GM12891 (cell line): ENCODE measurements at regions not wholly inside any gene's neighbourhood (a gene's known extent, or its start where the extent isn't known, plus 50 kb on each side); places are given as distances from the start of the nearest gene placed in this dataset.

Source experiments
- DNase-seq: peaks from one replicate; pipeline ENCODE4 v3.0.0; 2011; ENCODE audit warnings: low spot score; ENCODE audit not compliant: insufficient read length
- FAIRE-seq: peaks from 2 replicates; lab custom pipeline; 2011; peaks lifted over from hg19 to GRCh38; lab: Jason Lieb, UNC
- PAX5 ChIP-seq: IDR thresholded peaks from 2 replicates; pipeline ENCODE4 v1.6.1; 2011; ENCODE audit warnings: low read length, moderate library complexity, mild to moderate bottlenecking; ENCODE audit not compliant: insufficient read depth, severe bottlenecking
- POLR2A ChIP-seq: IDR thresholded peaks from 2 replicates; pipeline ENCODE4 v1.6.1; 2011; ENCODE audit warnings: low read depth, low read length, control low read depth
- POLR2AphosphoS5 ChIP-seq: IDR thresholded peaks from 2 replicates; pipeline ENCODE4 v1.6.1; 2011; ENCODE audit warnings: low read depth, low read length, control low read depth
- POU2F2 ChIP-seq: IDR thresholded peaks from 2 replicates; pipeline ENCODE4 v1.6.1; 2011; ENCODE audit warnings: low read depth, mild to moderate bottlenecking, control low read depth, low read length, moderate library complexity
- SPI1 ChIP-seq: IDR thresholded peaks from 2 replicates; pipeline ENCODE4 v1.6.1; 2011; ENCODE audit warnings: low read depth, low read length, control low read depth
- TAF1 ChIP-seq: IDR thresholded peaks from 2 replicates; pipeline ENCODE4 v1.6.1; 2011; ENCODE audit warnings: low read depth, low read length, control low read depth

DNA sequence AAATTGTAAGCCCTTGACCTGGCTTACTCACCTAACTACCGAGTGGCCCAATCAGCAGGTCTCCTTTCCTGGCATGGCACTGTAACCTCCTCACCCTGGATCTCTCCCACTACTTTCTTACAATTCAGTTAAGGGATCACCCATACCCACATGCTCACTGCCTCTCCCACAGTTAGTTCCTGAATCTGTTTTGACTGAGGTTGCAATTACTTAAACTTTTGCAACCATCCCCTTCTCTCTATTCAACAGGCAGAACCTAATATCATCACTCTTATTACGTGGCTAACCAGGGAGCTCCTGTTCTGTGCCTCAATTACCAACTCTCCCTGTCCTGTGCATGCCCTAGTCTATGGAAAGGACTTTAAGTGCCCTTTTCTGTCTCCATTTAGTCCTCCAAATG is 84.2 kb upstream of the IKZF1 start:
- DNase-seq: no peak
- TF ChIP-seq POLR2A (no peak), POLR2AphosphoS5 (no peak), SPI1 (no peak), TAF1 (no peak), POU2F2 (no peak), PAX5 (no peak)

GRCh38 chr7:50217821-50218281 is 86.7 kb upstream of the IKZF1 start:
- TF ChIP-seq SPI1 (no peak), POU2F2 (no peak), POLR2AphosphoS5 (no peak), PAX5 (no peak), TAF1 (no peak), POLR2A (no peak)
- FAIRE-seq (peak; percentile 47), DNase-seq (no peak)

More for the DNA sequence above, 84.2 kb upstream of the IKZF1 start:
- FAIRE-seq: no peak

DNA sequence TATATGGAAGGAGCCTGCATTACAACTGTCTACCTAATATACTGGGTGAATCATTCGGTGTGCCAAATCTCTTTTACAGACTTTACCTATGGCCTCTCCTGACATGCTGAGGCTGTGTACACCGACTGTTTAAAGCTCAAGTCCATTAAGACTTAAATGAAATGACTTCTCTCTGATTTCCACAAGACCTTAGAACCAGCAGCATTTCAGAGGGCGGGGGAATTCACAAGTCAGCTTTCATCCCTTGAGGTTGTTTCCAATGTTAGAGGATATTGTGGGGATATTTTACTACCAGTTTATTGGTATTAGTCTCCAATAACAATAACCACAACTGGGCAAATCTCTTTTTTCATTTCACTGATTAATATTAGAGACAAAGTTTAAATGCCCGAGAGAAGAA is 87.1 kb upstream of the IKZF1 start:
- DNase-seq: no peak
- TF ChIP-seq POU2F2 (no peak), PAX5 (no peak), POLR2AphosphoS5 (no peak), POLR2A (no peak), TAF1 (no peak), SPI1 (no peak)
- FAIRE-seq: no peak

DNA sequence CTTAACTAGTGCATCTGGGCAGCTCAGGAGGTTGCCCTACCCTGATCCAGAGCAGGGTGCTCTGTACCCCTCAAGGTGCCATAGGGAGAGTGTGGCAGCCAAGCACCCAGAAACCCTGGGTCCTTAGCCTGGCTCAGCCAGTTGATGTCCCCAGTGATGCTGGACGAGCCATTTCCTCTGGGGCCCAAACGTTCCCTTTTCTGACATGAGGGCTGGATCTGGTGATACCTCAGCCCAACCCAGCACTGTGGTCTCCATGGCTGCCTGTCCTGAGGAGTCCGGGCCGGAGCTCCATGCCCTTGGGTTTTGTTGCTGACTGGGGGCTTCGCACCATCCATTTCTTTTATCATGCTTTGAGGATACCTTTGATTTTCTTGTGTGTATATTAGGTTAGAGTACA is 87.9 kb upstream of the IKZF1 start:
- TF ChIP-seq PAX5: no peak
- no peak for TF ChIP-seq POLR2AphosphoS5
- no peak for TF ChIP-seq POU2F2
- TF ChIP-seq TAF1: no peak
- TF ChIP-seq SPI1: no peak
- TF ChIP-seq POLR2A: no peak
- FAIRE-seq (no peak), DNase-seq (no peak)

- FAIRE-seq (no peak), DNase-seq (no peak)
- TF ChIP-seq POU2F2 (no peak), SPI1 (no peak), POLR2AphosphoS5 (no peak), POLR2A (no peak), TAF1 (no peak), PAX5 (no peak)
Measured at GRCh38 chr7:50214771-50215170, 89.7 kb upstream of the IKZF1 start.

- TF ChIP-seq POLR2A: no peak
- TF ChIP-seq PAX5: no peak
- no peak for TF ChIP-seq POLR2AphosphoS5
- TF ChIP-seq POU2F2: no peak
- TF ChIP-seq TAF1: no peak
- no peak for TF ChIP-seq SPI1
- FAIRE-seq (no peak), DNase-seq (no peak)
Measured at GRCh38 chr7:50214126-50214670, 90.3 kb upstream of the IKZF1 start.

DNA sequence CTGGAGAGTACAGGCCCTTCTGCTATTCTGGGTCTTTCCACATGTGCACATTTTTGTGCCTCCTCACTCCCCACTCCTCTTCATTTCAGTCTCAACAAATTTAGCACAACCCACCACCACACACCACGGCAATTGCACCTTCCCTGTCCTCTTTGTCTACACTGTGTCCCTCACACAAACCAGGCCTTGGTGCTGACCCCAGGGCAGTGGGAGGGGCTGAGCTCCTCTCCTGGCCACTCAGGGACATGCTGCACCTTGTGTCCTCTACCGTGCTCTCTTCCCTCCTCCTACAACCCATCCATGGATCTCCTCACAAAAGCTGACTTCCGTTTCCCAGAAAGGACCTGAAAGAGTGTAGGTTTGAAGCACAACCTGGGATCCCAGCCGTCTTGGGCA is 90.9 kb upstream of the IKZF1 start:
- FAIRE-seq: peak; percentile 76
- TF ChIP-seq POLR2AphosphoS5: no peak
- TF ChIP-seq SPI1: no peak
- no peak for TF ChIP-seq POLR2A
- no peak for TF ChIP-seq POU2F2
- no peak for TF ChIP-seq PAX5
- TF ChIP-seq TAF1: no peak
- no peak for DNase-seq

- TF ChIP-seq SPI1 (peak; percentile 33; the same call in 1 of the 2 replicates), POLR2AphosphoS5 (no peak)
- DNase-seq (no peak), FAIRE-seq (peak; percentile 81)
Measured at GRCh38 chr7:50212666-50213621, 91.6 kb upstream of the IKZF1 start.

- FAIRE-seq: no peak
- no peak for DNase-seq
- TF ChIP-seq POLR2AphosphoS5 (no peak), PAX5 (no peak), TAF1 (no peak), SPI1 (no peak), POU2F2 (no peak), POLR2A (no peak)
Measured at GRCh38 chr7:50212016-50212325, 92.5 kb upstream of the IKZF1 start.
